ENCODE measurements at regions not wholly inside any gene's neighbourhood (a gene's known extent, or its start where the extent isn't known, plus 50 kb on each side); places are given as distances from the start of the nearest gene placed in this dataset.

DNA sequence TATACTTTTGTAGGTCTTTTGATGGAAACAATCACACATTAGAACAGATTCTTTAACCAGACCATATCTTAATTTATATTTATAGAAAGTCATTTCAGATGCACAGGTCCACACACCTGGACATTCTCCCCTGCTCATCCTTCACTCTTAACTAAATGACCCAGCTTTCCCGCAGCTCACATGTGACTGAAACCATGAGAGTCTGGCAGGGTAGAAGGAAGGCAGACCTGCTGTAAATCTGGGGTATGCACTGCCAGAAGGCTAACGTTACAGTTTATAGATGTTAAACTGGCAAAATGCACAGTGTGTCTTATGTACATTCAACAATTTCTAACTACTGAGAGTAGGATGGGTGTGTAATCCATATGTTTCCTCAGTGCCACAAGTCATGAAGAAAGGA, 359.5 kb upstream of the SPTLC3 start:
- no peaks in the 10 kb centered on the region for H4K20me1 ChIP-seq (ENCODE audit: control insufficient read depth, insufficient read depth, insufficient read length)
- H3K56ac ChIP-seq (ENCODE audit: insufficient read length, low read depth, low read length): no peak overlapping the region
- no peak overlapping the region for H3K18ac ChIP-seq (ENCODE audit: insufficient read length, low read depth, low read length)
- no peak overlapping the region for H2BK20ac ChIP-seq (ENCODE audit: low read depth, low read length, poor library complexity, severe bottlenecking)
- H2AFZ ChIP-seq (ENCODE audit: low read length): no peak overlapping the region
- H4K91ac ChIP-seq (ENCODE audit: insufficient read length, low read depth, low read length): no peak overlapping the region
- H3T11ph ChIP-seq (ENCODE audit: low read length): no peak overlapping the region
- no peaks in the 10 kb centered on the region for H3K27me3 Mint-ChIP-seq (ENCODE audit: low read depth)
- no peaks in the 10 kb centered on the region for H3K36me3 Mint-ChIP-seq (ENCODE audit: insufficient read depth in 1 of 3, low read depth in 3 of 3)
- H4K5ac ChIP-seq (ENCODE audit: insufficient read length, low read depth, low read length): no peak overlapping the region
- no peak overlapping the region for H3K14ac ChIP-seq (ENCODE audit: insufficient read depth, low read length)
- H4K8ac ChIP-seq (replicated peaks; ENCODE audit: insufficient read length, low read depth, low read length): no peak overlapping the region
- no peaks in the 10 kb centered on the region for H3K27me3 ChIP-seq (ENCODE audit: insufficient read depth, low read length)
- H2BK12ac ChIP-seq (ENCODE audit: insufficient read length, low read depth, low read length): no peak overlapping the region
- TF ChIP-seq, protein P1, sequence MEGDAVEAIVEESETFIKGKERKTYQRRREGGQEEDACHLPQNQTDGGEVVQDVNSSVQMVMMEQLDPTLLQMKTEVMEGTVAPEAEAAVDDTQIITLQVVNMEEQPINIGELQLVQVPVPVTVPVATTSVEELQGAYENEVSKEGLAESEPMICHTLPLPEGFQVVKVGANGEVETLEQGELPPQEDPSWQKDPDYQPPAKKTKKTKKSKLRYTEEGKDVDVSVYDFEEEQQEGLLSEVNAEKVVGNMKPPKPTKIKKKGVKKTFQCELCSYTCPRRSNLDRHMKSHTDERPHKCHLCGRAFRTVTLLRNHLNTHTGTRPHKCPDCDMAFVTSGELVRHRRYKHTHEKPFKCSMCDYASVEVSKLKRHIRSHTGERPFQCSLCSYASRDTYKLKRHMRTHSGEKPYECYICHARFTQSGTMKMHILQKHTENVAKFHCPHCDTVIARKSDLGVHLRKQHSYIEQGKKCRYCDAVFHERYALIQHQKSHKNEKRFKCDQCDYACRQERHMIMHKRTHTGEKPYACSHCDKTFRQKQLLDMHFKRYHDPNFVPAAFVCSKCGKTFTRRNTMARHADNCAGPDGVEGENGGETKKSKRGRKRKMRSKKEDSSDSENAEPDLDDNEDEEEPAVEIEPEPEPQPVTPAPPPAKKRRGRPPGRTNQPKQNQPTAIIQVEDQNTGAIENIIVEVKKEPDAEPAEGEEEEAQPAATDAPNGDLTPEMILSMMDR (conservative IDR thresholded peaks at IDR 0.05): no peak
- H3K23ac ChIP-seq (ENCODE audit: insufficient read length, low read depth, low read length): no peak overlapping the region
- H3K9ac ChIP-seq (ENCODE audit: extremely low read depth, insufficient read length, low read length): no peak overlapping the region
- no peak overlapping the region for H3K4me2 ChIP-seq (ENCODE audit: insufficient read depth, insufficient read length, low read length)
- no peak overlapping the region for H3K27ac ChIP-seq (ENCODE audit: insufficient read length, low read depth, low read length)
- H3K79me2 ChIP-seq (ENCODE audit: insufficient read depth, low read length): no peaks in the 10 kb centered on the region
- DNase-seq: no peak
- H3K79me1 ChIP-seq (ENCODE audit: insufficient read depth, low read depth, low read length, poor library complexity, severe bottlenecking): no peaks in the 10 kb centered on the region
- H3K27ac Mint-ChIP-seq: no peak overlapping the region
- no peak overlapping the region for H2AK5ac ChIP-seq (ENCODE audit: insufficient read length, low read length)
- no CpG with 5 or more reads among the region's 2 CpGs for WGBS (ENCODE audit: extremely low coverage, insufficient read length, low lambda C conversion rate)
- peaks cover 8% of the 10 kb centered on the region; the same call in 1 of the 2 replicates for H3K4me1 ChIP-seq (ENCODE audit: insufficient read depth, low read length)
- H3K9me3 Mint-ChIP-seq: no peaks in the 10 kb centered on the region
- H2BK15ac ChIP-seq (ENCODE audit: low read depth, low read length): no peak overlapping the region
- no peaks in the 10 kb centered on the region for H3K23me2 ChIP-seq (ENCODE audit: insufficient read length, low read depth, low read length, poor library complexity, severe bottlenecking)
- H2BK5ac ChIP-seq (ENCODE audit: insufficient read length, low read length): no peak overlapping the region
- no peaks in the 10 kb centered on the region for H3K9me3 ChIP-seq (ENCODE audit: control insufficient read depth, low read depth, low read length)
- H3K4me1 Mint-ChIP-seq: peaks cover 13 to 14% of the 10 kb centered on the region in 2 experiments
- H3K4ac ChIP-seq (ENCODE audit: low read depth, low read length): no peak overlapping the region
- H2BK120ac ChIP-seq (ENCODE audit: low read depth, low read length, poor library complexity, severe bottlenecking): no peak overlapping the region
- no peak overlapping the region for H3K4me3 Mint-ChIP-seq
